Keratinocyte (primary cell): ENCODE measurements at regions not wholly inside any gene's neighbourhood (a gene's known extent, or its start where the extent isn't known, plus 50 kb on each side); places are given as distances from the start of the nearest gene placed in this dataset.

Experiments
- EZH2 ChIP-seq: IDR thresholded peaks from one replicate; pipeline ENCODE4 v1.6.1; 2012; ENCODE audit warnings: inconsistent platforms, mild to moderate bottlenecking, low read length, moderate library complexity
- TF ChIP-seq, protein P1 (sequence below), 3 experiments: IDR thresholded peaks in 1 of 3; conservative IDR thresholded peaks in 1 of 3; optimal IDR thresholded peaks in 1 of 3; 2 replicates in 2 of 3; 3 replicates in 1 of 3; pipeline versions ENCODE3 to v1.5.1; 2011; ENCODE audit warnings: low read length in 3 of 3, mild to moderate bottlenecking in 3 of 3, moderate library complexity in 2 of 3, control low read depth in 1 of 3, inconsistent platforms in 1 of 3; ENCODE audit not compliant: insufficient read depth in 2 of 3; ENCODE audit errors: extremely low read depth in 1 of 3

DNA sequence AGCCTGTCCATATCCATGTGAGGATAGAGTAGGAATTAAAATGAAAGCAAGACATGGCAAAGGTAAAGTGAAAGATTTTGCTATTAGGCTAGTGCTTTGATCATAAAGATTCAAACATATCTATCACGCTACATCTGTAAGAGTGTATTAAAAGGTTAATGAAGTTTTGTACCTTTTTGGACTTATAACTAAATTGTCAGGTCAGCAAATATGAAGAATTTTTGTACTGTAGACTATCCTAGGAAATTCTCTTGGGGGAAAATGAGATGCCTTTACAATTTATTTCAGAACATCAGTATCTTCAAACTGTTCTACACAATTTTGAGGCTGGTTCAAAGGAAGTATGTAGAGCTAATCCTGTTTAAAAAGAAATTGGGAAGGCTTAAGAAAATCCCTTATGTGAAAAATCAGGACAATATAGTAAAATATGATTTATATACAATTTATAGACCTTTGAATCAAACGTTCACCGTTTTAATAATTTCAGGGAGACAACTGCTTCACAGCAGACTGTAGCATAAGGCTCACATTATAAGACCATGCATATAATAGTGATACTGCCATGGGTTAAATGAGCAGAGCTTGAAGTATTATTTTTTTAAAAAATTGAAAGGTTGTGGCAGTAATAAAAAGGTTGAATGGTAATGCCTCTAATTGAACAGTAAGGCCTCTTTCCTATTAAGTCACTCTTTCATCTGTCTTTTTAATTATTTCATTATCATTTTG is 639.5 kb upstream of the ARRDC3 start:
- TF ChIP-seq, protein P1, sequence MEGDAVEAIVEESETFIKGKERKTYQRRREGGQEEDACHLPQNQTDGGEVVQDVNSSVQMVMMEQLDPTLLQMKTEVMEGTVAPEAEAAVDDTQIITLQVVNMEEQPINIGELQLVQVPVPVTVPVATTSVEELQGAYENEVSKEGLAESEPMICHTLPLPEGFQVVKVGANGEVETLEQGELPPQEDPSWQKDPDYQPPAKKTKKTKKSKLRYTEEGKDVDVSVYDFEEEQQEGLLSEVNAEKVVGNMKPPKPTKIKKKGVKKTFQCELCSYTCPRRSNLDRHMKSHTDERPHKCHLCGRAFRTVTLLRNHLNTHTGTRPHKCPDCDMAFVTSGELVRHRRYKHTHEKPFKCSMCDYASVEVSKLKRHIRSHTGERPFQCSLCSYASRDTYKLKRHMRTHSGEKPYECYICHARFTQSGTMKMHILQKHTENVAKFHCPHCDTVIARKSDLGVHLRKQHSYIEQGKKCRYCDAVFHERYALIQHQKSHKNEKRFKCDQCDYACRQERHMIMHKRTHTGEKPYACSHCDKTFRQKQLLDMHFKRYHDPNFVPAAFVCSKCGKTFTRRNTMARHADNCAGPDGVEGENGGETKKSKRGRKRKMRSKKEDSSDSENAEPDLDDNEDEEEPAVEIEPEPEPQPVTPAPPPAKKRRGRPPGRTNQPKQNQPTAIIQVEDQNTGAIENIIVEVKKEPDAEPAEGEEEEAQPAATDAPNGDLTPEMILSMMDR (optimal IDR thresholded peaks at IDR 0.05 in 1 of 3, IDR thresholded peaks at IDR 0.05 in 1 of 3, conservative IDR thresholded peaks at IDR 0.05 in 1 of 3; ENCODE audit: extremely low read depth in 1 of 3, insufficient read depth in 2 of 3, low read length in 3 of 3), result no peak
- TF ChIP-seq EZH2, result no peak
